HCT116 (cell line): ENCODE measurements at regions not wholly inside any gene's neighbourhood (a gene's known extent, or its start where the extent isn't known, plus 50 kb on each side); places are given as distances from the start of the nearest gene placed in this dataset.

Source experiments
- ATAC-seq: fragments of 200-7000 bp; cut with Tn5 transposase; 2 replicates; pipeline ENCODE4 v1.9.1; 2020; ENCODE audit warnings: mild to moderate bottlenecking, moderate library complexity
- BruUV-seq: library from RNA; stranded (reverse); fragments of 400-500 nt; replicated peaks from 2 replicates; lab custom pipeline; 2021; lab: Mats Ljungman, UMichigan
- CTCF ChIA-PET: fragments of 300-600 bp; sonication (Branson Sonifier 250); formaldehyde crosslinking; loops from one replicate; lab custom pipeline; 2021; ENCODE audit warnings: antibody characterized with exemption; lab: Charles Lee
- POLR2A ChIA-PET: fragments of 300-600, 350-600 bp; sonication (Branson Sonifier 250); formaldehyde crosslinking; loops from one replicate; lab custom pipeline; 2021; ENCODE audit warnings: antibody characterized with exemption; lab: Charles Lee
- RAD21 ChIA-PET, 2 experiments: fragments of 300-600 bp; sonication (Branson Sonifier 250); formaldehyde crosslinking; loops; one replicate each; lab custom pipeline; 2023; ENCODE audit warnings: low total read pairs in 2 of 2; ENCODE audit not compliant: uncharacterized antibody in 2 of 2, unreplicated experiment in 2 of 2, low non-redundant PET in 1 of 2; lab: Charles Lee
- DNase-seq: peaks from one replicate; pipeline ENCODE4 v3.0.0-alpha.2; 2010; ENCODE audit warnings: low read depth, low spot score
- H2AFZ ChIP-seq: fragments of 200-600 bp; shearing (Covaris generic), sonication (generic); 2 replicates; pipeline ENCODE4 v1.6.1; 2017; ENCODE audit warnings: low read depth, mixed run types, mixed read lengths, antibody characterized with exemption, low read length; ENCODE audit not compliant: poor library complexity, severe bottlenecking
- H3K27ac ChIP-seq: 2 replicates; pipeline ENCODE4 v1.5.1; 2012; ENCODE audit warnings: low read depth, low read length
- H3K27me3 ChIP-seq: fragments of 200-600 bp; sonication (generic); 2 replicates; pipeline ENCODE4 v1.6.1; 2016; ENCODE audit warnings: mixed run types, low read length, mixed read lengths; ENCODE audit not compliant: insufficient read depth
- H3K36me3 ChIP-seq, 2 experiments: fragments of 200-500 bp in 1 of 2; fragments of 200-600 bp in 1 of 2; sonication (Bioruptor generic) in 1 of 2; sonication (generic) in 1 of 2; 2 replicates each; pipeline versions ENCODE4 v1.5.1 to v1.6.1; 2014 to 2016; ENCODE audit warnings: low read length in 2 of 2, inconsistent platforms in 1 of 2, mixed read lengths in 1 of 2, mixed run types in 1 of 2; ENCODE audit not compliant: insufficient read depth in 2 of 2, control insufficient read depth in 1 of 2
- H3K4me1 ChIP-seq, 2 experiments: fragments of 200-600 bp in 1 of 2; sonication (generic) in 1 of 2; 2 replicates each; pipeline versions ENCODE4 v1.5.1 to v1.6.1; 2012 to 2017; ENCODE audit warnings: low read length in 2 of 2, inconsistent platforms in 1 of 2, mild to moderate bottlenecking in 1 of 2, mixed read lengths in 1 of 2, mixed run types in 1 of 2, moderate library complexity in 1 of 2; ENCODE audit not compliant: insufficient read depth in 2 of 2, control insufficient read depth in 1 of 2
- H3K4me2 ChIP-seq: fragments of 200-600 bp; sonication (generic); 2 replicates; pipeline ENCODE4 v1.6.1; 2017; ENCODE audit warnings: mixed run types, low read length, mixed read lengths
- H3K4me3 ChIP-seq, 2 experiments: fragments of 200-600 bp in 1 of 2; sonication (generic) in 1 of 2; replicated peaks in 1 of 2; 2 replicates each; pipeline ENCODE4 v1.5.1; 2011 to 2016; ENCODE audit warnings: low read length in 2 of 2, control low read depth in 1 of 2, low read depth in 1 of 2, mild to moderate bottlenecking in 1 of 2, mixed read lengths in 1 of 2, mixed run types in 1 of 2
- H3K79me2 ChIP-seq: fragments of 200-600 bp; sonication (generic); 2 replicates; pipeline ENCODE4 v1.6.1; 2017; ENCODE audit warnings: mild to moderate bottlenecking, mixed run types, low read length, moderate library complexity, mixed read lengths; ENCODE audit not compliant: insufficient read depth
- H3K9ac ChIP-seq: fragments of 200-600 bp; sonication (generic); 2 replicates; pipeline ENCODE4 v1.6.1; 2016; ENCODE audit warnings: low read length, mixed read lengths
- H3K9me2 ChIP-seq: fragments of 200-600 bp; sonication (generic), shearing (Covaris generic); 2 replicates; pipeline ENCODE4 v1.6.1; 2017; ENCODE audit warnings: mixed run types, mild to moderate bottlenecking, moderate library complexity; ENCODE audit not compliant: insufficient read depth
- H3K9me3 ChIP-seq, 2 experiments: fragments of 200-500 bp in 1 of 2; fragments of 200-600 bp in 1 of 2; sonication (Bioruptor generic) in 1 of 2; sonication (generic) in 1 of 2; 2 replicates each; pipeline ENCODE4 v1.6.1; 2014 to 2017; ENCODE audit warnings: low read length in 2 of 2, mixed read lengths in 2 of 2, inconsistent platforms in 1 of 2, low read depth in 1 of 2, mild to moderate bottlenecking in 1 of 2, mixed run types in 1 of 2, moderate library complexity in 1 of 2; ENCODE audit not compliant: control insufficient read depth in 1 of 2, insufficient read depth in 1 of 2
- H4K20me1 ChIP-seq: fragments of 200-600 bp; sonication (generic), shearing (Covaris generic); 2 replicates; pipeline ENCODE4 v1.6.1; 2017; ENCODE audit warnings: mixed run types, mild to moderate bottlenecking, moderate library complexity; ENCODE audit not compliant: insufficient read depth
- ATF3 ChIP-seq: IDR thresholded peaks from 2 replicates; pipeline ENCODE4 v1.6.1; 2012
- EGR1 ChIP-seq: IDR thresholded peaks from 2 replicates; pipeline ENCODE4 v1.6.1; 2012; ENCODE audit warnings: low read depth
- EZH2 ChIP-seq: fragments of 200-600 bp; sonication (generic); IDR thresholded peaks from 2 replicates; pipeline ENCODE4 v1.6.1; 2017; ENCODE audit warnings: antibody characterized with exemption, mixed run types
- EZH2phosphoT487 ChIP-seq: fragments of 200-600 bp; IDR thresholded peaks from 2 replicates; pipeline ENCODE4 v1.6.1; 2018; ENCODE audit warnings: antibody characterized with exemption, borderline replicate concordance
- FOSL1 ChIP-seq: IDR thresholded peaks from 2 replicates; pipeline ENCODE4 v1.6.1; 2012; ENCODE audit warnings: low read depth
- JUND ChIP-seq: IDR thresholded peaks from 2 replicates; pipeline ENCODE4 v1.6.1; 2012
- MAX ChIP-seq: IDR thresholded peaks from 2 replicates; pipeline ENCODE4 v1.6.1; 2012
- POLR2AphosphoS5 ChIP-seq: IDR thresholded peaks from 2 replicates; pipeline ENCODE4 v1.6.1; 2011; ENCODE audit warnings: mild to moderate bottlenecking, low read depth, low read length, moderate library complexity
- REST ChIP-seq: IDR thresholded peaks from 2 replicates; pipeline ENCODE4 v1.6.1; 2012; ENCODE audit warnings: low read depth
- SIN3A ChIP-seq: IDR thresholded peaks from 2 replicates; pipeline ENCODE4 v1.6.1; 2012; ENCODE audit warnings: low read depth
- SP1 ChIP-seq: IDR thresholded peaks from 2 replicates; pipeline ENCODE4 v1.6.1; 2012; ENCODE audit warnings: low read depth
- SRF ChIP-seq: IDR thresholded peaks from 2 replicates; pipeline ENCODE4 v1.6.1; 2012; ENCODE audit warnings: low read depth
- YY1 ChIP-seq: IDR thresholded peaks from 2 replicates; pipeline ENCODE4 v1.6.1; 2011; ENCODE audit warnings: low read length, low read depth, moderate library complexity, mild to moderate bottlenecking; ENCODE audit not compliant: insufficient replicate concordance; ENCODE audit errors: extremely low read depth
- ZFX ChIP-seq: fragments of 450-650 bp; IDR thresholded peaks from 2 replicates; pipeline ENCODE4 v1.6.1; 2017
- ZNF274 ChIP-seq: fragments of 200-500 bp; sonication (Bioruptor generic); IDR thresholded peaks from 2 replicates; pipeline ENCODE4 v1.6.1; 2014; ENCODE audit warnings: mild to moderate bottlenecking, low read depth, low read length, inconsistent platforms
- intact Hi-C: fragments of 100-400 bp; cut with micrococcal nuclease; formaldehyde crosslinking; loops from 2 replicates; pipeline ENCODE4 v1.10.0; 2022

DNA sequence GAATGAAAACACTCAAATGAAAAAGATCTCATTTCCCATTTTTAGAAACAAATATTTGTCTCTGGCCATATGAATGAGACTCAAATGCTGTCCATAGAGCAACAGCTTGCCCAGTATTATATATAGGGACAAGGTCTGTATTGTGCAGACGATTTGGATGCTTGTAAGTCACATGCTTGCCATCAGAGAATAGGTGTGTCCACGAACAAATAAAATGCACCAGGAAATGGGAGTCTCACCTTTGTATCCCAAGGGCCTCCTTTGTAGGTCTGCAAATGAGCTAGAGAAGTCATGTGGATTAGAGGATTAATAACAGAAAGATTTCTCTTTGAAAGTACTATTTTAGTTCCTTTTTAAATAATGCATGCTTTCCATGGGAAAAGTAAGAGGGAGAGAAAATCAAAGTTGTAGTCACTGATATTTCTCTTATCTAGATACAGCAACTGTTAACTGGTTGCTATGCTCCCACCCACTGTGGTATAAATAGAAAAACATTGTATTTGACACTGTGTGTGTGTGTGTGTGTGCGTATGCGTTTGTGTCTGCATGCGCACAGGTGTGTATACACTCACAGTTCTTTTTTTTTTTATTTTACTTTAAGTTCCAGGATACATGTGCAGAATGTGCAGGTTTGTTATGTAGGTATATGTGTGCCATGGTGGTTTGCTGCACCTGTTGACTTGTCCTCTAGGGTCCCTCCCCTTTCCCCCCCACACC, 383.4 kb upstream of the ARRDC4 start:
- no peak for TF ChIP-seq POLR2AphosphoS5
- no peak for TF ChIP-seq EGR1
- TF ChIP-seq FOSL1: no peak
- no peak for TF ChIP-seq YY1
- TF ChIP-seq ZNF274: no peak
- TF ChIP-seq EZH2phosphoT487: no peak
- TF ChIP-seq MAX: no peak
- no peak for TF ChIP-seq ZFX
- no peak for TF ChIP-seq REST
- no peak for TF ChIP-seq EZH2
- no peak for TF ChIP-seq SRF
- TF ChIP-seq ATF3: no peak
- TF ChIP-seq SP1: no peak
- no peak for TF ChIP-seq JUND
- no peak for TF ChIP-seq SIN3A
- Histone ChIP-seq H4K20me1 (no peaks in the 10 kb centered on the region), H3K4me2 (no peak overlapping the region), H3K9me3 (peaks cover 0 to 4% of the 10 kb centered on the region in 2 experiments; a peak in 2 of 4 replicates), H3K9ac (no peak overlapping the region), H3K4me1 (no peaks in the 10 kb centered on the region), H3K27ac (no peak overlapping the region), H3K9me2 (no peaks in the 10 kb centered on the region), H3K79me2 (no peaks in the 10 kb centered on the region), H3K36me3 (no peaks in the 10 kb centered on the region), H3K27me3 (no peaks in the 10 kb centered on the region), H3K4me3 (no peak overlapping the region), H2AFZ (no peak overlapping the region)
- intact Hi-C loops: no loop called here
- ChIA-PET CTCF (no interaction called here), POLR2A (no interaction called here), RAD21 (no interaction called here)
- no peak for ATAC-seq
- no TSS peak for BruUV-seq
- no peak for DNase-seq
